ENCODE measurements at regions not wholly inside any gene's neighbourhood (a gene's known extent, or its start where the extent isn't known, plus 50 kb on each side); places are given as distances from the start of the nearest gene placed in this dataset.
"Not testable (repeated sequence)": the region's sequence is repeated elsewhere in the genome, so short reads cannot be mapped to it uniquely, and the experiment has no call there.

- DNase-seq (ENCODE audit: low read depth) = no peak
Observed at GRCh38 chr12:127445581-127446139, 821.3 kb upstream of the TMEM132C start.

GRCh38 chr12:127448906-127449305 lies 818.1 kb upstream of the TMEM132C start:
- DNase-seq (ENCODE audit: low read depth) = no peak

- DNase-seq (ENCODE audit: low read depth) = no peak
Observed at GRCh38 chr12:127450826-127451225, 816.1 kb upstream of the TMEM132C start.

- no peak for DNase-seq (ENCODE audit: low read depth)
Observed at GRCh38 chr12:127455347-127456265, 811.4 kb upstream of the TMEM132C start.

GRCh38 chr12:127457726-127458125 lies 809.2 kb upstream of the TMEM132C start:
- no peak for DNase-seq (ENCODE audit: low read depth)

- no peak for DNase-seq (ENCODE audit: low read depth)
Observed at GRCh38 chr12:127459166-127459565, 807.8 kb upstream of the TMEM132C start.

DNA sequence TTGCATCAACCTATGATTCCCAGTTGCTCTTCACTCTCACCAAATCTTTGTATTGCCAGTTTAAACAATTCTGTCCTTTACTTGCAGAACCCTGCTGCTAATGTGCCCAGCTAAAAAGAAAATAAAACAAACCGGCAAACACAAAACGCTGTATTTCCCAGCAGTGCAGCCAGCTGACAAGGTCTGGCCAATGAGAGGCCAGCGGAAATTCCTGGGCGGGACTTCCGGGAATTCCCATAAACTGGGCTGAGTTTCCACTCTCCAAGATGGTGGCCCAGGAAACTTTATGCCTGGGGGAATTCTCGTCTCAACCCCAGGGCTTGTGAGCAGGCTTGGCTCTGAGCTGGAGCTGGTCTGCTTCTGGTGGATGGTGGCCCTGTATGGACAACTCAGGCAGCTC lies 807.3 kb upstream of the TMEM132C start:
- DNase-seq (ENCODE audit: low read depth) = no peak

DNA sequence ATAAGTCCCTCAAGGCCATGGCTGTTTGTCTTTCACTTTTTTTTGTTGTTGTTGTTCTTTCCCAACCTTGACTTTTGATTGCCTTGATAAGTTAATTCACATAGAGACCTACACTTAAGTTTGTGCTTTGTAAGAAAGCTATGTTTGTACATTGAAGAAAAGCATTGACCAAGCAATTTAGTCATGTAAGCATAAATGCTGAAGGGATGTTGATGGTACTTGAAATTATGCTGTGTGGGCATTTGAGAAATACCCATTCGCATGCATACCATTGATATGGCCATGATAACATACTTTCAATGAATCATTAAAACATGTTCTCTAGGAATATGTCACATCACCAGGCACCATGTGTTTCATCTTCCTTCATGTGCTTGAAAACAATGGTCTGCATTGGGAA lies 803.7 kb upstream of the TMEM132C start:
- no peak for DNase-seq (ENCODE audit: low read depth)

DNA sequence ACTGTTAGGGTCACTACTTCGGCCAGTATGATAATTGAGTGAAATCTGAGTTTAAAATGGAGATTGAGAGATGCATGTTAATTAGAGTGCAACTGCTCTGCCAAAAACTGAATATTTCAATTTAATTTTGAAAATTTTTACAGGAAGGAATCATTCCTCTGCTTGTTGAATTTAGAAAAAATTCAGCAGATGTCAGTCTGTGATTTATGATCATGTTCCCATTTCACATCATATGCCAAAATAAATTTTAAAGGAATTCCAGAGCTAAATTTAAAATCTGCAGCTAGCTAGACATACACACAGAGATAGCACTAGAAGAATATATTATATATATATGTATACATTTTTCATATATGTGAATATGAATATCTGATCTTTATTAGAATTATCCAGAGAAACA lies 797.6 kb upstream of the TMEM132C start:
- DNase-seq (ENCODE audit: low read depth) = no peak

DNA sequence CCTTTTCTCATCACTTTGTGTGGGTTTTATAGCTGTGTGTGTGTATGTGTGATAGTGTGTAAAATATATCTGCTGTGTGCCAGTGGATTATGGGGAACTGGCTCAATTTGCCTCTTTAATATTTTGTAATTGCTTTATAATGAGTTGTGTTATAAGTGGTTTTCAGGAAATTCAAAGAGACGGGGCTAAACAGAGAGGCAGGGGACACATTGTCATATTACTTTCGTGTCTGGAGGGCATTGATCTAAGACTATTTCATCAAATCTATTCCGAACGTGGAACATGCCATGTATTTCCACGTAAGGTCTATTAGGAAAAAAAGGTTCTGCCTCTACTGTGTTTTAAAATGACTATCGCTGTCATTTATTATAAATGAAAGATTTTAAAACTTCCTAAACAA lies 793.2 kb upstream of the TMEM132C start:
- DNase-seq (ENCODE audit: low read depth) = no peak

GRCh38 chr12:127479256-127479655 lies 787.7 kb upstream of the TMEM132C start:
- peak; percentile 50 for DNase-seq (ENCODE audit: low read depth)

DNA sequence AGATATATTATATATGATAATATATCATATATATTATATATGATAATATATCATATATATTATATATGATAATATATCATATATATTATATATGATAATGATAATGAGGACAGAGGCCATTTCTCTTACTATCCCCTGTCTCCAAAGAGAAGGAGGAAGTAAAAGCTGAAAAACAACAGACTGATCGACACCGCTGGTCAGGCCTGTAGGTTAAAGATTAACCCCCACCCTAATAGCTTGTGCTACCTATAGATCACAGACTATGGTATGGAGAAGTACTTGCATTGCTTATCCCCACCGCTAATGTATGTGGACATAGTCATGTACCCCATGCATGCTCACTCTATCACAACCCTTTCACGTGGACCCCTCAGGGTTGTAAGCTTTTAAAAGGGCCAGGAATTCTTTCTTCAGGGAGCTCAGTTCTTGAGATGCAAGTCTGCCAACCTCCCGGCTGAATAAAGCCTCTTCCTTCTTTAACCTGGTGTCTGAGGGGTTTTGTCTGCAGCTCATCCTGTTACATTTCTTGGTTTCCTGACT lies 786.1 kb upstream of the TMEM132C start:
- DNase-seq (ENCODE audit: low read depth) = no peak

GRCh38 chr12:127482950-127483349 lies 784.0 kb upstream of the TMEM132C start:
- DNase-seq (ENCODE audit: low read depth) = no peak

DNA sequence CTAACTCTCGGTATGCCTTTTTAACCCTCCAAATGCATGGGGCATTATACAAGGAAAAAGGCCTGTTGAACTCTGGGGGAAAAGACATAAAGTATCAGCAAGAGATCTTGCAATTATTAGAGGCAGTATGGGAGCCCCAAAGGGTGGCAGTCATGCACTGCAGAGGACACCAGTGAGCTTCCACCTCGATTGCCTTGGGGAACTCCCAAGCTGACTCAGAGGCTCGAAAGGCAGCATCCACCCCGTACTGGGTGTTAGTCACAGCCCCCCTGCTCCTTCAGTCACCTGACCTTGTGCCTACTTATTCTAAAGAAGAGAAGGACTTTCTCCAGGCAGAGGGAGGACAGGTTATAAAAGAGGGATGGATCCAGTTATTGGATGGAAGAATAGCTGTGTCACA lies 781.4 kb upstream of the TMEM132C start:
- DNase-seq (ENCODE audit: low read depth) = peak; percentile 94

DNA sequence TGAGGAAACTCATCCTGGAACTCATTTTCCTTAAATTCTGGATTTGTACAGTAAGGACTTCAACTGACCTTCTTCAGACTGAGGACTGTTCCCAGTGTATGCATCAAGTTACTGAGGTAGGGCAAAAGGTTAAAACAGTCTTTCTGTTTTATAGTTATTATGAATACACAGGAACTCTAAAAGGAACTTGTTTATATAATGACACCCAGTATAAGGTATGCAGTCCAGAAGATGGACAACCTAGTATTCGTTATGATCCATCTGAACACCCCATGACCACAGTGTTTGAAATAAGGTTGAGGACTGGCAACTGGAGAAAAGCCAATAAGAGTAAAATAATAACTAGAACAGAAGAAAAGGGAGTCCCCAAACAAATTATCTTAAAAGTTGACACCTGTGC lies 779.9 kb upstream of the TMEM132C start:
- no peak for DNase-seq (ENCODE audit: low read depth)

DNA sequence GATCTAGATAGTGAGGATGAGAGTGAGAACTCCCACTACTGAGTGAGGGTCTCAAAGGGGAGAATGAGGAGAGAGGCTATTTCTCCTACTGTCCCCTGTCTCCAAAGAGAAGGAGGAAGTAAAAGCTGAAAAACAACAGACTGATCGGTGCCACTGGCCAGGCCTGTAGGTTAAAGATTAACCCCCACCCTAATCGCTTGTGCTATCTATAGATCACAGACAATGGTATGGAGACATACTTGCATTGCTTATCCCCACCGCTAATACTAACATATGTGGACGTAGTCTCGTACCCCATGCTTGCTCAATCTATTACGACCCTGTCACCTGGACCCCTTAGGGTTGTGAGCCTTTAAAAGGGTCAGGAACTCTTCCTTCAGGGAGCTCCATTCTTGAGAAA lies 777.9 kb upstream of the TMEM132C start:
- DNase-seq (ENCODE audit: low read depth) = no peak

DNA sequence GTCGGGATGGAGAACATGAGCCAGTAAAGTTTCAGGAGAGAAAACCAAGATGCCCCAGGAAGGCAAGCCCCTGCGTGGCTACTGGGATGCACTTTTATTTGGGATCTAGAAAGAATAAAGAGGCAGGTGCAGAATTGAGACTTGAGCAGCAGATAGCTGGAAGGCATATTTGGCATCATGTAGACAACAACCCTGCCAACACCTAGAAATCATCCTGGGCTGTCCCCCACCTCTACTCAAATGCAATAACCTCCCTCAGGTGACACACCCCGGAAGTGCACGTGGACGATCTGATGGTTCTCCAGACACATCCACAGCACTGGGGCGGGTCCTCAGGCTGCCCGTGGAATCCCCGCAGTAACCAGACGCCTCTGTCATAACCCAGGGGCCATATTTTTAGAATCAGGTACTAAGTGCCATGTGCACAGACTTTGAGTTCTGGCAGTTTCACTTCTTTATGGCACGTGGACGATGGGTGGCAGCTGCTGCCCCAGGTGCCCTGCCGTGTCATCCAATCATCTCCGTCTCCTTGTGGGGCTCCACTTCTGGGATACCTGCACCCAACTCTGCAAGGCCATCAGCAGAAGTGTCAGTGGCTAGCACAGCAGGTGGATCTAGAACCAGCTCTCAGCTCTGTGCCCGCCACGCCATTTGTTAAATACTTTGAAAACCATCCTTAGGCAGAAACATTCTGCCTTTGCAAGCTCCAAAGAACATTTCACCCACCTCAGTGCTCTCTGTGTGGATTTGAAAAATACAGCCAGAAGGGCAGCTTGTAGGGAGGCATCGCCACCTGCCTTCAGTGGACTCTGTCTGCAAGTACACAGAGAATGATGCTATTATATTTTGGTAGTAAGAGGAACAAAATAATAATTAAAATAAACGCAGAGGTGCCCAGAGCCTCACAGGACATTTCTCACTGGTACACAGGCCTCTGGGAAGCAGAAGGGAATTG lies 771.7 kb upstream of the TMEM132C start:
- DNase-seq (ENCODE audit: low read depth) = no peak

GRCh38 chr12:127496255-127496654 lies 770.7 kb upstream of the TMEM132C start:
- DNase-seq (ENCODE audit: low read depth) = no peak

GRCh38 chr12:127500512-127501035 lies 766.4 kb upstream of the TMEM132C start:
- no peak for DNase-seq (ENCODE audit: low read depth)

- no peak for DNase-seq (ENCODE audit: low read depth)
Observed at GRCh38 chr12:127501916-127502315, 765.1 kb upstream of the TMEM132C start.

GRCh38 chr12:127503246-127503645 lies 763.7 kb upstream of the TMEM132C start:
- DNase-seq (ENCODE audit: low read depth) = no peak

- DNase-seq (ENCODE audit: low read depth) = not testable (repeated sequence)
Observed at GRCh38 chr12:127503996-127504395, 763.0 kb upstream of the TMEM132C start.

Data from Daoy (cell line).